ENCODE measurements at regions not wholly inside any gene's neighbourhood (a gene's known extent, or its start where the extent isn't known, plus 50 kb on each side); places are given as distances from the start of the nearest gene placed in this dataset.
A peak's percentile ranks its signal among the peaks of the same experiment; 100 is the strongest.
"Not testable (repeated sequence)": the region's sequence is repeated elsewhere in the genome, so short reads cannot be mapped to it uniquely, and the experiment has no call there.

DNA sequence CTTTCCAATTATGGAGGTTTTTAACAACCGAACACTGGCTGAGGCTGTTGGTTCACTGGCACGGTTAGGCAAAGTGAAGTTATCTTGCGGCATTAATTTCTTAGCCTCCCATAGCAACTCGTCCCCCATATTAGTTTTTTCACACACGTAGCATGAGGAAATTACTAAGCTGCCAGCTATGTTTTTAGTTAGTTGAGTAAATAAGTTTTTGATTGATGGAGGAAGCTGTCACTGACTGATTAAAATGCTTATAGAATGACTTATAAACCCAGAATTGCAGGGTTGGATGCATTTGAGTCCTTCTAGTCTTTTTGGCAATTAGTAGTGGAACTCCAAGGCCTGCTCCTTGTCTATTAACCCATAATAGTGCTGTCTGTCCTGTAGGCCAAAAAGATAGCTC is 97.1 kb downstream of the ALG10 start:
- intact Hi-C loops (cut with DNase I), result no loop called here
- Histone ChIP-seq H3K27ac (no peak overlapping the region), H3K36me3 (no peaks in the 10 kb centered on the region), H3K9me3 (no peaks in the 10 kb centered on the region), H3K27me3 (no peaks in the 10 kb centered on the region), H3K4me3 (no peak overlapping the region), H3K4me1 (no peaks in the 10 kb centered on the region)
- TF ChIP-seq CTCF (IDR thresholded peaks at IDR 0.05) (no peak), POLR2A (IDR thresholded peaks at IDR 0.05) (no peak)
- DNase-seq (no peak), ATAC-seq (no peak)
- 77 to 82% (median 79%) methylated on average over 5 of the region's 5 CpGs for WGBS, 4 donors

- no peak for DNase-seq
- no peak for TF ChIP-seq POLR2A (IDR thresholded peaks at IDR 0.05)
- no peak for TF ChIP-seq CTCF (IDR thresholded peaks at IDR 0.05)
- no peak for ATAC-seq
- 9 to 50% (median 26%) methylated on average over 1 of the region's 1 CpG for WGBS, 4 donors
- Histone ChIP-seq H3K27ac (no peak overlapping the region), H3K4me1 (peaks cover 0 to 9% (median 0%) of the 10 kb centered on the region in 12 donors), H3K36me3 (no peaks in the 10 kb centered on the region), H3K27me3 (peaks cover 0 to 5% (median 0%) of the 10 kb centered on the region in 9 donors), H3K4me3 (no peak overlapping the region), H3K9me3 (no peaks in the 10 kb centered on the region)
- intact Hi-C loops (cut with DNase I), result loop anchor here in 9 of 10 donors (5.0 to 10.0 kb wide), 3 partner anchors 96 to 506 kb away; no protein-coding TSS in a partner anchor
These were observed 99.1 kb downstream of the ALG10 start for GRCh38 chr12:34121360-34121759.

DNA sequence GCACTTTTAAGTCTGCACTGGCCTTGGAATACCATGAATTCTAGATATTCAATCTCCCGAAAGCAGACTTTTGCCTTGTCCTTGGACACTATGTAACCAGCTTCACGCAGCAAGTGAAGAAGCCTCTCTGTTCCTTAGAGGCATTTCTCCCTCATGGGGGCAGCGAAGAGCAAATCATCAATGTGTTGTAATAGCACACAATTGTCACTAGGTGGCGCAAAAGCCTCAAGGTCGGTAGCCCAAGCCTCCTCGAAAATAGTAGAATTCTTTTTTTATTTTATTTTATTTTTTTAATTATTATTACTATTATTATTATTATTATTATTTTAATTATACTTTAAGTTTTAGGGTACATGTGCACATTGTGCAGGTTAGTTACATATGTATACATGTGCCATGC is 100.8 kb downstream of the ALG10 start:
- peak in 1 of 5 donors; percentile 23 for DNase-seq
- ATAC-seq, result peak in 1 of 4 donors; percentile 64
- peaks cover 0 to 15% (median 2%) of the 10 kb centered on the region in 12 donors for H3K4me1 ChIP-seq
- not testable (repeated sequence) for H3K27ac ChIP-seq, H3K4me3 ChIP-seq, H3K9me3 ChIP-seq, H3K36me3 ChIP-seq, H3K27me3 ChIP-seq
- intact Hi-C loops (cut with DNase I), result loop anchor here (1.0 to 10.0 kb wide), 7 partner anchors 94 to 504 kb away; no protein-coding TSS in a partner anchor
- TF ChIP-seq CTCF (IDR thresholded peaks at IDR 0.05), result peak; percentile 76 to 95 (median 86)
- WGBS, 4 donors, result 7 to 15% (median 13%) methylated on average over 6 of the region's 6 CpGs

DNA sequence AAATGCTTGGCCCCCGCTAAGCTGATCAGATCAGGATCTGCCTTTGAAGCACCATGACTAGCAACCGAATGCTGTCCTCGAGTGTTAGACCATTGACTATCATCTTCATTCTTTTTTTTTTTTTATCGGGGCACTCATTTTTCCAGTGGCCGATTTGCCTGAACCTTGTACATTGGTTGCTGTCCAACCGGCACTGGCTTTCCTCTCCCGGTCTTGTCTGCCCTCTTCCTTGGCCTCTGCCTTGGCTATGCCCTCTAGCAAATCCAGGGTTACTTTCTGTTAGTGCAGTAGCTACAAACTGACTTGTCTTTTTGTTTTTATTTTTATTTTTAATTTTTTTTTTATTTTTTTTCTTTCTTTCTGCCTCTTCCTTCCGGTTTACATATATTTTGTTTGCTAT is 102.3 kb downstream of the ALG10 start:
- Histone ChIP-seq H3K27me3 (peaks cover 0 to 6% (median 0%) of the 10 kb centered on the region in 9 donors), H3K27ac (no peak overlapping the region), H3K9me3 (no peaks in the 10 kb centered on the region), H3K4me3 (no peak overlapping the region), H3K36me3 (no peaks in the 10 kb centered on the region), H3K4me1 (peaks cover 0 to 15% (median 2%) of the 10 kb centered on the region in 12 donors)
- WGBS, 4 donors, result 83 to 90% (median 85%) methylated on average over 8 of the region's 8 CpGs
- intact Hi-C loops (cut with DNase I), result loop anchor here in 9 of 10 donors (5.0 to 10.0 kb wide), 3 partner anchors 93 to 503 kb away; no protein-coding TSS in a partner anchor
- ATAC-seq, result no peak
- no peak for DNase-seq
- no peak for TF ChIP-seq POLR2A (IDR thresholded peaks at IDR 0.05)
- TF ChIP-seq CTCF (IDR thresholded peaks at IDR 0.05), result no peak
